ENCODE measurements at regions not wholly inside any gene's neighbourhood (a gene's known extent, or its start where the extent isn't known, plus 50 kb on each side); places are given as distances from the start of the nearest gene placed in this dataset.

DNA sequence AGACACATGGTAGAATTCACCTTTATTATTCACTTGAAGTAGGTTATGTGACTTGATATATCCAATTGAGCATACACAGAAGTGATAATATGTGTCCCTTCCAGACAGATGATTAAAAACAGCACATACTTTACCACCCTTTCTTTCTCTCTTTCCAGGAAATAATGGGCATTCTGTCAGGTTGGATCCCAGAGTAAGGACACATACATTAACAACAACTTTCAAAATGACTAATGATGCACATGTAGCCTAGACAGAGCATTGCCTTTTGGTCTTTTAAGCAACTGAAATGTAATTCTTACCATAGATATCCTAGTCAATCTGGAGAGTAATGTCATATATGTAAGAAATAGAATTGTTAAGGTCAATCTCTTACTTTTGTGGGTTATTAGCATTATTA is 1748.7 kb downstream of the EFNA5 start:
- TF ChIP-seq ZFX (IDR thresholded peaks at IDR 0.05) = no peak
- TF ChIP-seq, protein P1, sequence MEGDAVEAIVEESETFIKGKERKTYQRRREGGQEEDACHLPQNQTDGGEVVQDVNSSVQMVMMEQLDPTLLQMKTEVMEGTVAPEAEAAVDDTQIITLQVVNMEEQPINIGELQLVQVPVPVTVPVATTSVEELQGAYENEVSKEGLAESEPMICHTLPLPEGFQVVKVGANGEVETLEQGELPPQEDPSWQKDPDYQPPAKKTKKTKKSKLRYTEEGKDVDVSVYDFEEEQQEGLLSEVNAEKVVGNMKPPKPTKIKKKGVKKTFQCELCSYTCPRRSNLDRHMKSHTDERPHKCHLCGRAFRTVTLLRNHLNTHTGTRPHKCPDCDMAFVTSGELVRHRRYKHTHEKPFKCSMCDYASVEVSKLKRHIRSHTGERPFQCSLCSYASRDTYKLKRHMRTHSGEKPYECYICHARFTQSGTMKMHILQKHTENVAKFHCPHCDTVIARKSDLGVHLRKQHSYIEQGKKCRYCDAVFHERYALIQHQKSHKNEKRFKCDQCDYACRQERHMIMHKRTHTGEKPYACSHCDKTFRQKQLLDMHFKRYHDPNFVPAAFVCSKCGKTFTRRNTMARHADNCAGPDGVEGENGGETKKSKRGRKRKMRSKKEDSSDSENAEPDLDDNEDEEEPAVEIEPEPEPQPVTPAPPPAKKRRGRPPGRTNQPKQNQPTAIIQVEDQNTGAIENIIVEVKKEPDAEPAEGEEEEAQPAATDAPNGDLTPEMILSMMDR (conservative IDR thresholded peaks at IDR 0.05) = no peak
